ENCODE measurements at regions not wholly inside any gene's neighbourhood (a gene's known extent, or its start where the extent isn't known, plus 50 kb on each side); places are given as distances from the start of the nearest gene placed in this dataset.

- ChIA-PET POLR2A (no interaction called here), CTCF (no interaction called here)
Measured at GRCh38 chr15:37253877-37254276, 153.5 kb upstream of the MEIS2 start.

GRCh38 chr15:37260255-37260654 is 159.9 kb upstream of the MEIS2 start:
- POLR2A ChIA-PET, result no interaction called here
- CTCF ChIA-PET, result no interaction called here

GRCh38 chr15:37261685-37262084 is 161.3 kb upstream of the MEIS2 start:
- CTCF ChIA-PET, result no interaction called here
- POLR2A ChIA-PET, result no interaction called here

- CTCF ChIA-PET, result interaction anchor here (1.0 kb wide), 1 partner anchor 11 kb away, joined by 3 read pairs; no protein-coding TSS in a partner anchor
Measured at GRCh38 chr15:37262922-37263608, 162.7 kb upstream of the MEIS2 start.

GRCh38 chr15:37289109-37289765 is 188.9 kb upstream of the MEIS2 start:
- POLR2A ChIA-PET, result no interaction called here
- CTCF ChIA-PET, result no interaction called here

More at GRCh38 chr15:37262922-37263608, 162.7 kb upstream of the MEIS2 start:
- POLR2A ChIA-PET, result no interaction called here

- POLR2A ChIA-PET, result no interaction called here
- CTCF ChIA-PET, result no interaction called here
Measured at GRCh38 chr15:37291920-37292319, 191.6 kb upstream of the MEIS2 start.

- ChIA-PET CTCF (no interaction called here), POLR2A (no interaction called here)
Measured at GRCh38 chr15:37298271-37298670, 197.9 kb upstream of the MEIS2 start.

- ChIA-PET CTCF (no interaction called here), POLR2A (no interaction called here)
Measured at GRCh38 chr15:37339437-37339836, 239.1 kb upstream of the MEIS2 start.

GRCh38 chr15:37339856-37340255 is 239.5 kb upstream of the MEIS2 start:
- POLR2A ChIA-PET, result no interaction called here
- CTCF ChIA-PET, result no interaction called here

GRCh38 chr15:37340438-37340837 is 240.1 kb upstream of the MEIS2 start:
- CTCF ChIA-PET, result no interaction called here
- POLR2A ChIA-PET, result no interaction called here

- ChIA-PET CTCF (no interaction called here), POLR2A (no interaction called here)
Measured at GRCh38 chr15:37359101-37359892, 258.9 kb upstream of the MEIS2 start.

GRCh38 chr15:37359893-37360290 is 259.5 kb upstream of the MEIS2 start:
- ChIA-PET POLR2A (no interaction called here), CTCF (no interaction called here)

GRCh38 chr15:37360724-37361123 is 260.4 kb upstream of the MEIS2 start:
- ChIA-PET CTCF (no interaction called here), POLR2A (no interaction called here)

GRCh38 chr15:37361621-37362020 is 261.3 kb upstream of the MEIS2 start:
- POLR2A ChIA-PET, result no interaction called here
- CTCF ChIA-PET, result no interaction called here

- ChIA-PET POLR2A (no interaction called here), CTCF (no interaction called here)
Measured at GRCh38 chr15:37362414-37362813, 262.1 kb upstream of the MEIS2 start.

GRCh38 chr15:37368961-37369360 is 268.6 kb upstream of the MEIS2 start:
- CTCF ChIA-PET, result no interaction called here
- POLR2A ChIA-PET, result no interaction called here

- ChIA-PET CTCF (no interaction called here), POLR2A (no interaction called here)
Measured at GRCh38 chr15:37370941-37371340, 270.6 kb upstream of the MEIS2 start.

GRCh38 chr15:37372064-37372463 is 271.7 kb upstream of the MEIS2 start:
- CTCF ChIA-PET, result no interaction called here
- POLR2A ChIA-PET, result no interaction called here

- CTCF ChIA-PET, result no interaction called here
- POLR2A ChIA-PET, result no interaction called here
Measured at GRCh38 chr15:37375519-37375918, 275.2 kb upstream of the MEIS2 start.

GRCh38 chr15:37377428-37377827 is 277.1 kb upstream of the MEIS2 start:
- POLR2A ChIA-PET, result no interaction called here
- CTCF ChIA-PET, result no interaction called here

- ChIA-PET CTCF (no interaction called here), POLR2A (no interaction called here)
Measured at GRCh38 chr15:37394402-37395099, 294.2 kb upstream of the MEIS2 start.

Data from activated CD8-positive, alpha-beta memory T cell treated with anti-CD3 and anti-CD28 coated beads for 36 hours (primary cell).